GM13976 (cell line): ENCODE measurements at regions not wholly inside any gene's neighbourhood (a gene's known extent, or its start where the extent isn't known, plus 50 kb on each side); places are given as distances from the start of the nearest gene placed in this dataset.

Source experiments
- DNase-seq: peaks from one replicate; pipeline ENCODE4 v3.0.0; 2012; ENCODE audit warnings: low spot score
- in situ Hi-C: fragments of 300-500 bp; cut with MboI; formaldehyde crosslinking; loops from one replicate; pipeline ENCODE4 v1.12.0; 2022; ENCODE audit warnings: low sequenced_read_pairs, mixed read lengths, inconsistent platforms; ENCODE audit not compliant: unreplicated experiment
- TF ChIP-seq, protein P1 (sequence below): IDR thresholded peaks from 2 replicates; pipeline ENCODE4 v1.5.1; 2012; ENCODE audit warnings: borderline replicate concordance, mild to moderate bottlenecking; ENCODE audit not compliant: insufficient read depth; ENCODE audit errors: extremely low read depth, missing control alignments, control extremely low read depth

DNA sequence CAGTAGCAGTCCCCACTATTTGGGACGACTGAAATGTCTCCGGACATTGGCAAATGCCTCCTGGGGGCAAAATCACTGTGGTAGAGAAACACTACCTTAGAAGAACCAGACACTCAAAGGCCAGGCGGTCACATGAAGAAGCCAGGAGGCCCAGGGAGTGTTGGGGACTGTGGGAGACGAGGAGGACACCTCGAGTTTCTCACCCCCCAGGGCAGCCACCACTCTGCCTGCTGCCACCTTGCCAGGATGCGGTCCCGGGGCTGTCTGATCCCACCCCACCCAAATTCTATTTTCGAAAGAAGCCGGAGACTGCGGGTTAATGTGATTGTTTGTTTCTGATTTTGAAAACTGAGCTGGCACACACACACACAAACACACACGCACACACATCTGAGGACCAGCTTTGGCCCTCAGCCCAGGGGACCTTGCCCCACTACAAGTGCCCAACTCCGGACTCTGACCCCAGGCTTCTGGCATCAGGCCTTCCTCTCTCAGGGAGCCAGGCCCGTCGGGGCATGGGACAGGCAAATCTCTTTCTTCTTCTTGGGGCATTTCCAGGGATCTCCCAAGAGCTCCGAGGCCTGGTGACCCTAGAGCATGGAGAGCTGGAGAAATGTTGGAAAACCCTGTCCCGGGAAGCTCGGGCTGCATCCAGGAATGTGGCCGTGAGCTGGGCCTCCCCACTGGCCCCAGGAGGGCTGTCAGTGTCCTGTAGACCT is 187.5 kb upstream of the PMEPA1 start:
- DNase-seq, result no peak
- in situ Hi-C loops, result no loop called here
- TF ChIP-seq, protein P1, sequence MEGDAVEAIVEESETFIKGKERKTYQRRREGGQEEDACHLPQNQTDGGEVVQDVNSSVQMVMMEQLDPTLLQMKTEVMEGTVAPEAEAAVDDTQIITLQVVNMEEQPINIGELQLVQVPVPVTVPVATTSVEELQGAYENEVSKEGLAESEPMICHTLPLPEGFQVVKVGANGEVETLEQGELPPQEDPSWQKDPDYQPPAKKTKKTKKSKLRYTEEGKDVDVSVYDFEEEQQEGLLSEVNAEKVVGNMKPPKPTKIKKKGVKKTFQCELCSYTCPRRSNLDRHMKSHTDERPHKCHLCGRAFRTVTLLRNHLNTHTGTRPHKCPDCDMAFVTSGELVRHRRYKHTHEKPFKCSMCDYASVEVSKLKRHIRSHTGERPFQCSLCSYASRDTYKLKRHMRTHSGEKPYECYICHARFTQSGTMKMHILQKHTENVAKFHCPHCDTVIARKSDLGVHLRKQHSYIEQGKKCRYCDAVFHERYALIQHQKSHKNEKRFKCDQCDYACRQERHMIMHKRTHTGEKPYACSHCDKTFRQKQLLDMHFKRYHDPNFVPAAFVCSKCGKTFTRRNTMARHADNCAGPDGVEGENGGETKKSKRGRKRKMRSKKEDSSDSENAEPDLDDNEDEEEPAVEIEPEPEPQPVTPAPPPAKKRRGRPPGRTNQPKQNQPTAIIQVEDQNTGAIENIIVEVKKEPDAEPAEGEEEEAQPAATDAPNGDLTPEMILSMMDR, result no peak

DNA sequence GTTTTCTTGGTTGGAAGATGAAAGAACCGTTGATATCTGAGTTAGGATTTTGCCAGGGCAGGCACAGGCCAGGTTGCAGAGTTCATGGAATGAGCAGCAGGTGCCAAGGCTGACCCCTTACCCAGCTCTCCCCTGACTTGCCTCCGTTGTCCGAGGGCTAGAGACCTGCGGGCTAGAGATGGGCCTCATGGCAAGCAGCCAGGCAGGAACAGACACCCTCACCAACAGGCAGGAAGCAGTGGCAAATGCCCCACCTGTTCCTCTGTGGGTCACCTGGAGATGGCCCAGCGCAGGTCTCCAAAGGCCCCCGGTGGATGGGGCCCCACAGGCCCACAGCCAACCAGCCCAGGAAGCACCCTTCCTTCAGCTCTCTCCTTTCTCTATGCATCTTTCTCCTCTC is 186.7 kb upstream of the PMEPA1 start:
- DNase-seq, result no peak
- in situ Hi-C loops, result no loop called here
- TF ChIP-seq, protein P1, result no peak

DNA sequence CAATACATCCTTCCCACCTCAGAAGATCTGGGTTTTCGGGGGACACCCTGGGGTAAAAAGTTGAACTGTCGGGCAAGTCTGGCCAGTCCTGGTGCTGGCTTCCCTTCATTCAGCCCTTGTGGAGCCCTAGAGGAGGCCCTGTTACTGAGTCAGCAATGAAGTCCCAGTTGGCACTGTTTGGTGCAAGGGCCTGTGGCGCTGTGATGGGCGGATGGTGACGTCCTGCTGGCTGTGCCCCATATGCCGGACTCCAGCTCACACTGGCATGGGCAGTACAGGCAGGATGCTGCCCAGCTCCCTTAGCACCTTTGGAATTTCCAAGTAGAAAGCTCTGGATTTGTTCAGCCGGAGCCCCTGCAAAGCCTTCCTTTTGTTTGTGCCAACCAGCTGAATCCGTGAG is 186.2 kb upstream of the PMEPA1 start:
- in situ Hi-C loops, result no loop called here
- no peak for DNase-seq
- TF ChIP-seq, protein P1, result no peak

DNA sequence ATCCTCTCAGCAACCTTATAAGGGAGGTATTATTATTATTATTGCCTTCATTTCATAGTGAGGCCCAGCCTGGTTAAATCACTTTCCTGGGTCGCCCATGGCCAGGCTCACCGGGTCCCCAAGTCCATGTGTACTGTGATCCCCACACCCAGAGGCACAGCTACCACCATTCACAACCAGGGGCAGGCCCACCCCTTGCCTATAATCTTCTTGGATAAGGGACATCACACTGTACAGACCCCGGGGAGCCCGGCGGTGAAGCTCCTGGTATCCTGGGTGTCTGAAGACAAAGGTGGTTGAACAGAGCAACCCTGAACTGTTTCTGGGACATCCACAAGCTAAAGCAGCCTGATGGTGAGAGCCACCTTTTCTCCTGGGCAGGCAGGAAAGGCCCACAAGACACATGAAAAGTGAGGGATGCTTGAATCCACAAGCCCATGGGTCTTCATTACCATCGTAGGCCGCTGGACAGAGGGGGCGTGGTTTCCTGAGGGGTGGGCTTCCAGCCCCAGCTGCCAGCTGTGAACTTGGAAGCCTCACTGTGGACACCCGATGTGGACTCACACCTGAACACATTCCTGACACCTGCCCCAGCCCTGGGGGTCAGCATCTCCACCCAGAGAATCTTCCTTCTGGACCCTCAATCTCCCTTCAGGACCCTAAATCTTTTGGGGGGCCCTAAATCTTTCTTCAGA is 185.5 kb upstream of the PMEPA1 start:
- in situ Hi-C loops, result no loop called here
- no peak for DNase-seq
- TF ChIP-seq, protein P1, result no peak

DNA sequence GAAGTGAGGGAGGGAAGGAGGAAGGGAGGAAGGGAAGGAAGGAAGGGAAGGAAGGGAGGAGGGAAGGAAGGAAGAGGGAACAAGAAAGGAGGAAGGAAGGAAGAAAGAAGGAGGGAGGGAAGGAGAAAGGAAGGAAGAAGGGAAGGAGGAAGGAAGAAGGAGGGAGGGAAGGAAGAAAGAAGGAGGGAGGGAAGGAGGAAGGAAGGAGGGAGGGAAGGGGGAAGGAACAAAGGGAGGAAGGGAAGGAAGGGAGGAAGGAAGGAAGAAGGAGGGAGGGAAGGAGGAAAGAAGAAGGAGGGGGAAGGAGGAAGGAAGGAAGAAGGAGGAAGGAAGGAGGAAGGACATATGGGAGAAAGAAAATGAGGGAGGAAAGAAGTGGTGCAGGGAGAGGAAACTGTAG is 184.7 kb upstream of the PMEPA1 start:
- TF ChIP-seq, protein P1, result no peak
- in situ Hi-C loops, result no loop called here
- DNase-seq, result no peak

DNA sequence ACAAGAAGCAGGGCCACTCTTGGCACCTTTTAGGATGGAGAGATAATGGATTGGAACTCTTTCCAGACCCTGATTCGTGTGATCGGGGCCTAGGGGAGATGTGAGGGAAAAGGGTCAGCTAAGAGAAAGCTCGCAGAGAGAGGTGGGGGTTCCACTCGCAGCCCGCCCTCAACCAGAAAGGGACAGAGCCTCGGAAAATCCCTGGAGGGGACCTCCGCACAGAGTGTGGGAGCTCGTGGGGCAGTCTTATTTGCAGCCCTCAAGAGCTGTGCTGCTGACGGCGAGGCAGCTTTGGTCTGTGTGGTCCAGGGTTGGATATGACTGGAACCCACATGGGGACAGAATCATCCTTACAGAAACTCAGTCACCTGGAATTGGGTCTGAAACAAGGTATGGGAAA is 184.3 kb upstream of the PMEPA1 start:
- DNase-seq, result no peak
- in situ Hi-C loops, result no loop called here
- TF ChIP-seq, protein P1, result no peak
